NCI-H1417 (cell line): ENCODE measurements at regions not wholly inside any gene's neighbourhood (a gene's known extent, or its start where the extent isn't known, plus 50 kb on each side); places are given as distances from the start of the nearest gene placed in this dataset.

Source experiments
- DNase-seq, 3 experiments: peaks; one replicate each; lab custom pipeline; 2025; lab: John Stamatoyannopoulos, UW

DNA sequence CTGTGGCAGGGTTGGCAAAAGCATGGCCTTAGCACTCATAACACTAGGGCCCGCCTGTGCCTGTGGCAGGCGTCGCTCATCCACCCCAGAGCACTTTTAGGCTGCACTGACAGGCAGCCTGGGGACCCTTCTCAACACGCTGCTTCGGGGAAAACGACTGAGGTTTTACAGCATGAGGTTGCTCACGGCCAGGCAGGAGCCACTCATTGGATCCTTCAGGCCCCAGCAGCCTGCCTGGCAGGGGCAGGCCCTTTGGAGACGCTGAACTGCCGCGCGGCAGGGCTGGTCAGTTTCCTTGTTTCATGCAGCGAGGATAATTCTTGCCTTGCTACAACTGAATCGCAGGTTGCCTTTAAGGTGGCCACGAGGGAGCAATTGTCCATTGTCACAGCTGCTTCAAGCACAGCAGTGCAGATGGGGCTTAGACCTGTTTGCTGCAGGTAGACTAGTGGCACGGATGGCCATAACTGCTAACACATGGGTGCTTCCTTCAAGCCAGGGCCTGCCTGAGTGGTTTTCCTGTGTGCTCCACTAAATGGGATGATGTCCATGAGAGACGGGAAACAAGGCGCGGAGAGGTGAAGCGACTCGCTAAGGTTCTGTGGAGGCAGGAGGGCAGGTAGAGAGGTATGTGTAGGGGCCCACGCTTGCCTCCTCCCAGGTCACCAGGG is 49.9 kb upstream of the HS6ST1 start:
- peak in 1 of 3 experiments; percentile 22 for DNase-seq

DNA sequence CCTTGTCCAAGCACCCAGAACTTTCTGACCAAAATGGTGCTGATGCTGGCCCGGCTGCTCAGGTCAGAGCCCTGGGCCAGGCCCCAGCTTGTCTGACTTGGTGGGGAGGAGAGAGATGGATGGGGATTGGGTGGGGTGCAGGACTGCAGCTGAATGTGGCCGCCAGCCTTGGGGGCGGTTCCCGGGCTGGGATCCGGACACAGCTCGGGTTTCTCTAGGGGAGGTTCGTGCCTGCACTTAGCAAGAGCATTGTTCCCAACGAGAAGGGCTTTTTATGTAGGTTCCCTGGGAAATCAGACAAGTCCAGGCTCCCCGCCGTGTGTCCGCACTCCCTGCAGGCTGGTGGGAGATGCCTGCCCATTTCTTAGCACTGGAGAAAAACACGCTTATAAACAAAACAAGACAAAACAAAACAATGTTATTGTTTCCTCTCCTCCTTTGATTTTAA is 50.5 kb upstream of the HS6ST1 start:
- DNase-seq, result peak in 1 of 3 experiments; percentile 10

DNA sequence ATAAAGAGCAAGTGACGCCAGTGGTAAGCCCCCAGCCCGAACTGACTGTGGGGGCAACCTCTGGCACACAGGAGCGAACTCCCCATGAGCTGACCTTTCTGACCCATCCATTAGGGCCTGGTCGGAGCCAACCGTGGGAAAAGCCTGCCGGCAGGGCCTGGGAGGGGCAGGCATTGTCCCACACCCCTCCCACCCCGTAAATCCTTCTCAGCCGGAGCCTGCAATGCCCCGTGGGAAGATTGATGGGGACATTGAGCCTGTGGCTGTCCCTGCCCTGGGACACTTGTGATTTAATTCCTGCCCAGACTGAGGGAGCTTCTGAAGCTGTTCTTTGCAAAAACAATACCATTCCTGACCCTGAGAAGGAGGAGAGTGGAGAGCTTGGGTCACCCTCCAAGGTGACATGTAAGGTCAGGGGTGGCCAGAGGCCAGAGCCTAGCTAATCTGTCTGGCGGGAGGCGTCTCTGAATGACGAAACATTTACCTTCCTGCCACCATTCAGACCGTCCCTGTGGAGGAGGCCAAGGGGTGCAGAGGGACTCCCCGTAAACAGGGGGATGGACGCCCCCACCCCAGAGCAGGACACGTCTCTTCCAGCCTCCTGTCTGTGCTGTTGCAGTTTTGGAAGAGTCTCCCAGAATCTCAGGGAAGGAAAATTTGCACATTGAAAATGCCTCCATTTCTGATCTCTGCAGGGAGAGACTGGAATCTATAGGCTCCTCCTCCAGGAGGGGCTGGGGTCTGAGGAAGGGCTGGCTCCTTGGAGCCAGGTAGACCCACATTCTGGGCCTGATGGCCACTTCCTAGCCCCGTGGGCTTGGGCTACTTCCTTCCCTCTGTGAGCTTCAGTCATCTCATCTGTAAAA is 51.2 kb upstream of the HS6ST1 start:
- DNase-seq, result no peak

DNA sequence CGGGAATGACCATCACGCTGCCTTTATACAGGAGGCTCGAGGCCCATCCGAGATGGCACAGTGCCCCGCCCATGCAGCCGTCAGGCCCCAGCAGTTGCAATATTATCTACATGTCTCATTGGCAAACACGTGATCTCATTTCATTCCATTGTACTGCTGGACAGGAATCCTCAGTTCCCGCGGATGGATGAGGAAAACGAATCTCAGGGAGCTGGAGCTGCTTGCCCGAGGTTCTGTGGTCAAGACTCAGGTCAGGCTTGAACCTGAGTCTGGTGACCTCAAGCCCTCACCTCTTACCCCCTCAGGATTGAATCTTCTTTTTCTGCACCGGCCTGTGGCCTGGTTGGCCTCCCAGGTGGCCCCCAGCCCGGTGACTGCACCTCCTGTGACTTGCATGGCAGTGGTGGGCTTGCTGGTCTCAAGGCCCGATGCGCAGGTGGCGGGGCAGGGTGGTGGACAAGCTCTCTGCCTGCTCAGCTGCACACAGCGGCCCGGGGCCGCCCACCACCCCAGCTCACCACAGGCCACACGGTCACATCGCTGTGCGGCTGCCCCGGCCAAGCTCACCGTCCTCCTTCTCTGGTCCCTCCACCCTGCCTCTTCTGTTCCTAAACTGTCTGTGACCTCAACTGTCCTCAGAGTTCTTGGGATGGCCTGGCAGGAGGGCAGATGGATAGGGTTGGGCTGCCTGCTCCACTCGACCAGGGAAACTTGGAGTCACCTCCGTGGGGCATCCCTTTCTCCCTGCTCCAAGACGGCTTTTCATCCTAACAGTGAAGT is 52.0 kb upstream of the HS6ST1 start:
- no peak for DNase-seq

DNA sequence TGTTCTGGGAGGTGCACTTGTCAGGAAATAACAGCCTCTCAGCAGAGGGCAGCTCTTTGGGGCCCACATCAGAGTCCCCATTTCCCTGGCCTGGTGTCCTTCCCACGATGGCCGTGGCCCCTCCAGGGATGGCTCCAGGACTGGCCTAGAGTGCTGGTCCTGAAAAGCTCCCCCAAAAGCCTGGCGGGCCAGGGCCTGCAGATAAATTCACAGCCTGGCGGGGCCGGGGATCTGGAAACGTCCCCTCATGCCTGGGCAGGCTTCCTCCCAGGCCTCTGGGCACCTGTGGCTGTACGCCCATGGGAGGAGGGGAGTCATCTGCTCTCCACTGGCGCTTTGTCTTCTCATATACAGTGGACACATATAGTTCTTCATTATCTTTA is 52.6 kb upstream of the HS6ST1 start:
- DNase-seq, result no peak

DNA sequence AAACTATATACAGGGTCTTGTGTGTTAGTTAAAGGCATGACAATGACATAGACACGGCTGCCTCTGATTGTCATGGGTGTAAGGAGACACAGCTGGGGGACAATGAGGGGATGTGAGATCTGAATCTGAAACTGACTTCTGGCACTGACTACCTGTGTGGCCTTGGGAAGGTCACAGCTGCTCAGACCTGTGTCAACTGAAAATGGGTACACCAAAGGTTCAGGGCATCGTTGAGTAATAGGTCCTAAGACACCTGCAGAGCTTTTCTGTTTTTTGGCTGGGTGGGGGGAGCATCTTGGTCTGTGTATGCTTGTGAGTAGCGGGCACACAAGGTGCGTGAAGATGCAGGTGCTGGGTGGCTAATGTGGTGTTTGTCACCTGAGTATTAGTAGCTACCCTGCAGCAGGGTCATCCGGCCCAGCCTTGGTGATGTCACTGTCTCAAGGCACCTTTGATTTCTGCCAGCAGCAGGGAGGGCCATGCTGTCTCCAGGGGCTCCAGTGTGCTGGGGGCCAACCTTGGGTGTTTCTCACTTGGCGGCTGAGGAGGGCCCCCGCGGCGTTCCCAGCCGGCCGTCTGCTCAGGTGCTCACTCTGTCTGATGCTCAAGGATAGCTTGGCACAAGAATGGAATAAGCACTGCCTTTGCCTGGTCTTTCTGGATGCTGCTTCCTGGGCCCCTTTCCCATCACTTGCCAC is 53.1 kb upstream of the HS6ST1 start:
- no peak for DNase-seq

DNA sequence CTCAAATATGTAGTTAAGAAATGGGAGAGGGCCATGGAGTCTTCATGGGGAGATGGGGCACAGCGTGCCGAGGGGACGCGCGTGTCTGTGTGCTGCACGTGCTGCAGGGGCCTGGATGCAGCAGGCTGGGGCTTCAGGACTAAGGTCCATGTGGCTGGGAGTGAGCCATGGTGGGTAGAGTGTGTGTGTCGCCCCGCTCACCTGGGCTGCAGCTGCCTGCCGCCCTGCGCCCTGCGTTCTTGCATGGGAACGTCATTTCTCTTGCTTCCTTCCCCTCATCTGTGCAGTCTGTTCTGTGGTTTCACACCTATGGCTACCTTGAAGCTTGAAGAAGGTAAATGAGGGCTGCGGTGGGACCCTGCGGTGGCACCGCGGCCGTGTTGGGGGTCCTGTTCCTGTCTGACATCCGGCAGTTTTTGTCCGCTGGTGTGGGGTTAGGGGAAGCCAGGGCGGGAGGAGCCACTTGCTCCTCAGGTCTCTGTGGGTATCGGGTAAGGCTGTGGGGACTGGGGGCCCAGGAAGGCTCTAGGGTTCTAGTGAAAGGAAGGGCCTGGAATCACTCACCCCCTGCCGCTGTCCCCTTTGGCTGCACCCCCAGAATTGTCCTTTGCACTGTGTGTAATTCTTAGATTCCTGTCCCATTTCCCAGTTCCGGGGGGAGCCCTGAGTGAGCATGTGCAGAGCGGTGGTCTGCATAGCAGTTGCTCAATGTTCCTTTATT is 54.1 kb upstream of the HS6ST1 start:
- no peak for DNase-seq

DNA sequence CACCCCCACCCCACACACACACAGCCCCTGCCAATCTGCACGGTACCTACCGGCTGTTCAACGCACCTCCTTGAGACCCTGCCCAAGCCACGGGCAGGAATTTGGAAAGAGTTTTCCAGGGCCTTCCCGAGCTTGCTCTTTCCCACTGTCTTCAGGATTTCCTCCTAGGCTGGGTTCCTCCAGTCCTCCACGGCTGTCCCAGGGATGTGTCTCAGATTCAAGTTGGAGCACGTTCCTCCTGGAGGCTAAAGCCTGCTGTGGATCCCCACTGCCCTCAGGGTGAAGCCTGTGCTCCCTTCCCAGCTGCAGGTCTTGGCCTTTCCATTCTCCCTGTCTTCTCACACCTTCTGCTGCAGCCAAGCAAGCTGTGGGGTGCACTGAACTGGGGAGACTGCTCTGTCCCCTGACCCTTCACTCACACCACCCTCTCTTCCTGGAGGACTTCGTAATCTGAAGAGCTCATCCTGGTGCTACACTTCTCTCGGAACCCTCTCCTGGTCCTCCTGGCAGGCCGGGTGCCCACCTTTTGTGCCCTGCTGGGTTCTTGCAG is 54.9 kb upstream of the HS6ST1 start:
- DNase-seq, result no peak

DNA sequence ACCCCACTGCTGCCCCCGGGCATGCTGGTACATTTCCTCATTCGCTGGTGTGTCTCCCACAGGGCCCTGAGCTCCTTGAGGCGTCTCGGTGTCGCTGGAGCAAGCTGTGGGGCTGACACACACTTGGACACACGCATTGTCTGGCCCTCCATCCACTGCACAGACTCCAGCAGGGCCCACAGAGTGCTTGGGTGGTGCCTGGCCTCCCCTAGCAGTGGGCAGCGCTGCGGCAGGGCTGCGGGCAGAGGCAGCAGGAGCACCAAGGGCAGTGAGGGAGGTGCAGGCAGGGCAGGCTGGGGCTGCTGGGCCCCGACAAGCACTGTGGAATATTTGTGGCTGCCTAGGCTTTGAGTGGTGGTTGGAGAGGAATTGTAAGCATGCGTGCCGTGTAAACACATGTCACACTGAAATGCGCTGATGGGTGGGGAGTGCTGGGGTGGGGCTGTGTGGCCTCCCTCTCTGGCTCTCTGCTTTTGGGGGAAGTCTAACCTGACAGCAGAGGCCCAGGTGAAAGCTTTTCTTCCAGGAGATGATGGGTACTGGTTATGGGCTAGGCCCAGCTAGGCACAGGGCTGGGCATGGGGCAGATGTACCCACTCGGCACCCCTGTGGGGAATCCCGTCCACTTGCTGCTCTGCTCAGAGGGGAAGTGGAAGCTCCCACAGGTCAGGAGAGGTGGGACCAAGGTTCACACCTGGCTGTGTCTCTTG is 55.5 kb upstream of the HS6ST1 start:
- no peak for DNase-seq

DNA sequence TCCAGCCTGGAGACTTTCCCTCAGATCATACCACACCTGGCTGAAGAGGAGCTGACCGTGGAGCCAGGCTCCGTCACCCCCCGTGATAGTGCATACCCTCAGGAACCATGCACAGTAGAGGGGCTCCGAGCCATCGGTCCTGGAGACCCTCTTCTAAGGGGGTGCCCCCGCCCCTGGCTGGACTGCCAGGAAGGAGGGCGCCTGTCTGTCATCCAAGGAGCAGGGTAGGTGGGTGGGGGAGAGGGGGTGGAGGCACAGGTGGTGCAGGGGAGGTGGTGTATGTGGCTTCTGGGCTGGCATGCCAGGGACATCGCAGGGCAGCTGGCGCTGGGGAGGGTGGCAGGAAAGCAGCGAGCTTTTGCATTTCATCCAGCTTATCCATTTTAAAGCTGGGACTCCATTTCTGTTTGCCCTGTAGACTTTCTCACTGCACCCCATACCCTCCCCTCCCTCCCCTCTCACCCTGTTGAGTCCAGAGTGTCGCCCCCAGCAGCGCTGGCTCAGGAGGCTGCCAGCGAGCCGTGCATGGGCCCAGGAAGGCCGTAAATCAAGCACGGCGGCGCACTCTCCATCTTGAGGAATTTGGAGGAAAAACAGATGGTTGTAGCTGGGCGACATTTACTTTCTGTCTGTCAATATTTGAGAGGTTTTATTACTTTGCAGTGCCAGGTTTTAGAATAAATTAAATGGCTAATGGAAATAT is 56.2 kb upstream of the HS6ST1 start:
- DNase-seq, result peak in 2 of 3 experiments; percentile 1 to 27

DNA sequence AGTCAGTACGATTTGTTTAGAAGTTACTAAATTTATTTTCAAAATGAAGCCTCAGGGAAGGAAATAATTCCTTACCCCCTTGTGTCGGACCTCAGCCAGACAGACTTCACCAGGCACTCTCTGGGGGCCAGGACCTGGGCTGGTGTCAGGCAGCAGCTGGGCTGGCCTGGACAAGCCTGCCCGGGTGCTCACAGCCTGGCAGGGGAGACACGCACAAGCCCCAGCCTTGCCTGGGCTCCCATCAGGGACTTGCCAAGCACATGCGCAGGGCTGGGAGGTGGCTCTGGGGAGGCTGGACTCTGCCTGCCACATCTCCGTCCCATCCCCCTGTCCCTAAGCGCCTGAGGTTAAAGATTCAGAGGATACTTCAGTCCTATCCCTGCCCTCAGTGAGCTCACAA is 56.8 kb upstream of the HS6ST1 start:
- DNase-seq, result no peak

DNA sequence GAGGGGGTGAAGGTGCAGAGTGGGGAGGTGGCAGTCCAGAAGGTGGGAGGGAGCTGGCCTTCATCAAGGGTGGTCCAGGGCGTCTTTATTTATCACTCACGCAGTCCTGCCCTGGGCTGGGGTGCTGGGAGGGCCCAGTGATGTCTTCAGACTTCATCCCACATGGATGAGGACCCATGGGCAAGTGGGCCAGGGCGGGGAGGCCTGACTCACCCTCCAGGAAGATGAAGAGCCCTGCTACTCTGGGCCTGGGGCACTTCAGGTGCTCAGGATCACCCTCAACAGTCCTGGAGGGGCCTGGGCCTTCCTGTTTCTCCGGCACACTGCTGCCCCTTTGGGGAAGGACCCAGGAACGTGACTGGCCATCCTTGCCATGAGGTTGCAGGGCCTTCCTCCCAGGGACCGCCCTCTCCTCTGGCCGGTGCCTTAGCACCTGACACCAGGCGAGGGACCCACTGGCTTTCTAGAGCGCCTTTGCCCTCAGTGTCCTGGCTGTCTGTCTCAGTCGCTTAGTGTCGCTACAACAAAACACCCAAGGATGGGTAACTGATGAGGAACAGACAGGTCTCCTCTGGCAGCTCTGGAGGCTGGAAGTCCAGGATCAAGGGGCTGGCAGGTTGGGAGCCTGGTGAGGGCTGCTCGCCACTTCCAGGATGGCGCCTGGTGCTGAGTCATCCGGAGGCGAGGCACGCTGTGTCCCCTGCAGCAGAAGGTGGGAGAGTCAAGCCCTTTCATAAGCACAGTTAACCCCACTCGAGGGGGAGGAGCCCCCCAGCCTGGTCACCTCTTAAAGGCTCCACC is 57.8 kb upstream of the HS6ST1 start:
- DNase-seq, result no peak

DNA sequence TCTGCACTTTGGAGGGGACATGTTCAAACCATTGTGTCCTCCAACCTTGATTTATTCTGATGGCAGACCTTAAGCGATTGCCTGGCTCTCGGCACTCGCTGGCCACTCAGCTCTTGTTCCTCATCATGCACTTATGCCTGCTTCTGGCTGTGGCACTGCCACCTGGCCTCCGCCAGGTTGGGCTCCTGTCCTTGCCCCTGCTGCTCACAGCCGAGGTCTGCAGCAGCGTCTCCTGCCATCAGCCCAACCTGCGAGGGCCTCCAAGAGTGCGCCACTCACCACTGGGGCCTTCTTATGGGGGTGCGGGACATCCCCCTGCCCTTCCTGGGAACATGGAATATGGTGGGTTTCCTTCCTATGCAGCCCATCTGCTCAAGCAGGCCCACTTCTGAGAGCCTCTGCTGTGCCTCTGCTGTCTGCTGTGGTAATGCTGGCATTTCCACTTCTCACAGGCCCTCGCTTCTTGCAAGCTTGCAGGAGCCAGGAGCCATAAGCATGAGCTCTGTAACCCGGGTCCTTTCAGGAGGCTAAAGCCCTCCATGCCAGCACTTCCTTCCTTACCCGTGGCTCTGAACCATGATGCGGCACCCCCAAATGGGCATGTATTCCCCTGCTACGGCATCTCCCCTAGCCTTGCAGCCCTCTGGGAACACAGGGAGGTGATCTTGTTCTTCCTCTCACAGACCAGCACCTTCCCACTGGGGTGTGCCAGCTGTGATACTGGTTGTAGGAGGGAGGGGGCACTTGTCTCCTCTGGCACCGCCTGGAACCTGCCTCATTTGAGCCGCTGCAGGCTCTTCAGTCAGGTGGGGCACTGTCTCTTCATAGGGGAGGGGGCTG is 58.6 kb upstream of the HS6ST1 start:
- no peak for DNase-seq

DNA sequence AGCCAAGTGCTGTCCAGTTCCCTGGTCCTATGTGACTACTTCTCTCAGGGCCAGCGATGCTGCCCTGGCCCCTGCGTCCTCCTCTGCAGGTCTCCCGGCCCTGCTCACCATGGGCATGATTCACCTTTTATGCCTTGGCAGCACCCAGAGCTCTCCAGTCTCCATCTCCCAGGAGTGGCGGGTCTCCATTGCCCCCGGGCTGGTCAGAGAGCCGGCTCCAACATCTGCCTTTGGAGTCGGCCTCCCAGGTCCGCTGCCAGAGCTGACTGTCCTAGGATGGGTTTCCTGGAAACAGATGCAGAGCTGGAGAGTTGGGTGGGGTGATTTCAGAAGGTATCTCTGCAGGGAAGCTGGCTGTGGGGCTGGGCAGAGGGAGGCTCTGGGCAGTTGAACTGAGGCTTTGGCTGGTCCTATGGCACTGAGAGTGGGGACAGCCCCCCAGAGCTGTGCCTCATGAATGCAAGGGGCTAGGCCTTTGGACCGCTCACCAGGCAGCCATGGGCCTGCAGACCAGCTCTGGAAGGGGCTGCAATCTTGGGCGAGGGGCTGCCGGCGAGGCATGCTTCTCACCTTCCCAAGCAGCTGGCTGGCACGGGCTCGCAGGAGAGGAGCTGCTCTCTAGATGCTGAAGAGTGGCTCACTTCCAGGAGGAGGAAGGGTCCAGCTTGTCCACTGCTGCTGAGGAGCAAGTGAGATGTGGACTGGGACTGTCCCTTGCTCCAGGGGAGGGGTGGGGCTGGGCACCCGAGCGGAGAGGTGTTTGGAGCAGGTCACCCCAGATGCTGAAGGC is 59.8 kb upstream of the HS6ST1 start:
- DNase-seq, result no peak

DNA sequence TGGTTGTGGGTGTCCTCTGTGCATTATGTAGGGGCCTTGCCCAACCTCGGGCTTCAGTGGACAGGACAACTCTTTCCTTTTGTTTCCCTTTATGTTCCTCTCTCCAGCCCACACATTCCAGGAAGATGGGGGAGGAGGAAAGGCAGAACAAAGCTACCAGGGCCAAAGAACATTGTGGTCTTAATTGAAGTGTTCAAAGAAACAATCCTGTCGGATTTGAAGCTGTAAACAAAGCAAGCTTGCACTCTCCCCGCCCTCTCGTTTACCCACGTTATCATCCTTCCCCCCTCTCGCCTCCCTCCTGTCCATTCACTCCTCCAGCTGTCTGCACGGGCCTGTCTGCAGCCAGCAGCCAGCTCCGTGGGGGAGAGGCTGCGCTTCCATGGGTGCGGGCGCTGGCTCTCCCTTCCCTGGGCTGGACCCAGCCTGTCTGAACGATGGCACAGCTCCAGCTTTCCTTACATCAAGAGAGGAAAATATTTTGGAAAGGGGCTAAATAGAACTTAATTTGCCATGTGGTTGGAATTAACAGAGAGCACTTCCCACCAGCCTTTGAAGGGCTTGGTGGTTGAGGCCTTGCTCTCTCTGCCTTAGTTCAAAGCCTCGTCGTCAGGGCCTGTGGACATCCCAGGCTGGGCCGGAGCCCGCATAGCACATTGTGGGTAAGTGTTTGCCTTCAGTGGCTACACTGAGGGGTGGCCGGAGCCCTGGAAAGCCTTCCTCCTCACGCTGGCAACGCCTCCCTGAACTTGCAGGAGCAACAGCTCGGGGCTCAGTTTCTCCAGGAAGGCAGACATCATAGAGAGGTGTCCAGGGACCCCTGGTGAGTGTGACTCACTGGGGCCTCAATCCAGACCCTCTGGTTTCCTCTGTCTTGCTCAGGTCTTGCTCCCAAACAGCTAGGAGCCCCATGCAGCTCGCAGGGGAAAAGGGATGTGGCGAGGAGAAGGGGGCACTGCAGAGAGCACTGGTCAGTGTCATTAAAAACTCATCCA is 60.6 kb upstream of the HS6ST1 start:
- DNase-seq, result peak in 2 of 3 experiments; percentile 37 to 64
